NB4 (cell line): ENCODE measurements at regions not wholly inside any gene's neighbourhood (a gene's known extent, or its start where the extent isn't known, plus 50 kb on each side); places are given as distances from the start of the nearest gene placed in this dataset.

Experiments
- DNase-seq: peaks from one replicate; pipeline ENCODE4 v3.0.0; 2010; ENCODE audit warnings: low read depth
- H3K4me3 ChIP-seq: one replicate; pipeline ENCODE4 v1.5.1; 2011; ENCODE audit warnings: mild to moderate bottlenecking, low read depth, low read length, moderate library complexity
- MYC ChIP-seq: IDR thresholded peaks from 2 replicates; pipeline ENCODE4 v1.6.1; 2011; ENCODE audit warnings: low read depth, low read length
- POLR2A ChIP-seq: IDR thresholded peaks from 2 replicates; pipeline ENCODE4 v1.6.1; 2011; ENCODE audit warnings: mild to moderate bottlenecking; ENCODE audit not compliant: insufficient read length; ENCODE audit errors: extremely low read depth
- TF ChIP-seq, protein P1 (sequence below): IDR thresholded peaks from 2 replicates; pipeline ENCODE4 v1.6.1; 2011; ENCODE audit warnings: low read depth, low read length
- TF ChIP-seq, protein P2 (sequence below): IDR thresholded peaks from one replicate; pipeline ENCODE4 v1.5.1; 2012; ENCODE audit warnings: low read depth, low read length

DNA sequence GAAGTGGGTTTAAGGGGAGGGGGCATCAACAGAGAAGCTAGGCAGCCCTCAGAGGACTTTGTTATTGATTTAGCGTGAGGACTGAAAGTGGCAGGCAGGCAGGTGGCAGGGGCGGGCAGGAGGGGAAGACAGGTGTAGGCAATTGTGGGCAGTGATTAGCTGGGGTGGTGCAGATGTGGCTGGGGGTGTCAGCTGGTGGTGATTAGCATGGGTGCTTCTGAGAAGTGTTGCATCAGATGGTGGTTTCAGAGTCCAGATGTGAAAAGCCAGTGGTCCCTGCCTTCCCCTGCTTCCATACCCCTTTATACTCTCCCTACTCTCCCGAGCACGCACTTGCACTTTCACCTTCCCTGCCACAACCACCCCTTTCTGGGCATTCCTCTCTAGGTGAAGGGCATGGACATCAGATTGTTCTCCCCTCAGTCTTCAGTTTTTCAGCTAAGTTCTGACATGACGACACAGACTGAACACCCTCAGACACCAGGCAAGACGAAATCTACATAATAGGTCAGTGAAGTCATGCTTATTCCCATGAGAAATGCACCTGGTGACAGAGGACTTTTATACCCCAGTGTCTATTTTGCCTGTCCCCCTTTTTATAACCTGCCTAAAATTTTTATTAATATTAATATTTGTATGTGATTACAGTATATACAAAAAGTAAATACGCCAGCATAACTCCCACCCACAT is 435.7 kb upstream of the CADM1 start:
- H3K4me3 ChIP-seq = no peak overlapping the region
- TF ChIP-seq, protein P1, sequence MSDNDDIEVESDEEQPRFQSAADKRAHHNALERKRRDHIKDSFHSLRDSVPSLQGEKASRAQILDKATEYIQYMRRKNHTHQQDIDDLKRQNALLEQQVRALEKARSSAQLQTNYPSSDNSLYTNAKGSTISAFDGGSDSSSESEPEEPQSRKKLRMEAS = no peak
- no peak for TF ChIP-seq MYC
- TF ChIP-seq, protein P2, sequence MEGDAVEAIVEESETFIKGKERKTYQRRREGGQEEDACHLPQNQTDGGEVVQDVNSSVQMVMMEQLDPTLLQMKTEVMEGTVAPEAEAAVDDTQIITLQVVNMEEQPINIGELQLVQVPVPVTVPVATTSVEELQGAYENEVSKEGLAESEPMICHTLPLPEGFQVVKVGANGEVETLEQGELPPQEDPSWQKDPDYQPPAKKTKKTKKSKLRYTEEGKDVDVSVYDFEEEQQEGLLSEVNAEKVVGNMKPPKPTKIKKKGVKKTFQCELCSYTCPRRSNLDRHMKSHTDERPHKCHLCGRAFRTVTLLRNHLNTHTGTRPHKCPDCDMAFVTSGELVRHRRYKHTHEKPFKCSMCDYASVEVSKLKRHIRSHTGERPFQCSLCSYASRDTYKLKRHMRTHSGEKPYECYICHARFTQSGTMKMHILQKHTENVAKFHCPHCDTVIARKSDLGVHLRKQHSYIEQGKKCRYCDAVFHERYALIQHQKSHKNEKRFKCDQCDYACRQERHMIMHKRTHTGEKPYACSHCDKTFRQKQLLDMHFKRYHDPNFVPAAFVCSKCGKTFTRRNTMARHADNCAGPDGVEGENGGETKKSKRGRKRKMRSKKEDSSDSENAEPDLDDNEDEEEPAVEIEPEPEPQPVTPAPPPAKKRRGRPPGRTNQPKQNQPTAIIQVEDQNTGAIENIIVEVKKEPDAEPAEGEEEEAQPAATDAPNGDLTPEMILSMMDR = no peak
- TF ChIP-seq POLR2A = no peak
- DNase-seq = no peak

DNA sequence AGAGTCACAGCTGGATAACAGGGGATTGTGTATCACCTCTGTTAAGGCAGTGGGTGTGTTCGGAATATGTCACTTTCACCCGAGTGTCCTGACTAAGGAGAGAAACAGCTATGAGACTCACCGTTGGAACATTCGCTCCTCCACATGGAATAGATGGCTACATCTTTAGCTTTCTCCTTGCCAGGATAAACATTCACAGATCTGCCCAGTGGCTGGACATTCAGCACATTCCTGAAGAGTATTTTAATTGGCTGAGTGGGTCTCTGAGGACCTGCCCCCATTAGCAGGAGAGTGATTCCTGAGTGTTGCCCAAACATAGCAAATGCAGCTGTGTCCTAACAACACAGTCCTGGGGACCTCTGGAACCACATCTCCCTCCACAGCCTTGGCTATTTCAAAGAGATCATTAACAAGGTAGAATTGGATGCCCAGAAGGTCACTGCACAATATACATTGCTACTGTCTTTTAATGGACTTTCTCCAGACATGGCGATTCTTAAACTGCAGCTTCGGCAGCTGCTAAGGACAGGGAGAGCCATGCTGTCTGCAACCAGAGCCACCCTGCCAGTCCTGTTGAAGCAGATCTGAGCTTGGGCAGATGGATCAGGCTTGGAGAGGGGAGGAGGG is 435.0 kb upstream of the CADM1 start:
- TF ChIP-seq MYC (no peak), POLR2A (no peak)
- TF ChIP-seq, protein P2 = no peak
- TF ChIP-seq, protein P1 = no peak
- DNase-seq = no peak
- no peak overlapping the region for H3K4me3 ChIP-seq

DNA sequence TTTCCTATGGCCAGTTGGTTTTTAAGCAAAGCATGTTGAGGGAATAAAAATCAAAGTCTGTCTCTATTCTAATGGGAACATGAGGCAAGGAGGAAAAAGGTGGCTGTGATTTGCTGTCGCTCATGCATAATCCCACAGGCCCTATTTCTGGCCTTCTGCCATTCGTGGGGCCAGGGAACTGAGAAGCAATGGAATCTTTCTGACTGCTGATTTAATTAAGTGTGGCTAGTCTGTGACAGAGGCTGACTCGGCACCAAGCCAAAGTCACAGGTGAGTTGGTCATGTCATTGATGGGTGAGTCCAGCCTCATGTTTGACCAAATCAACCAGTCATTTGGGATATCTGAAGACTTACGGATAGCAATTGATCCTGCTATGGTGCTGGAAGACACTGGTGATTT is 429.3 kb upstream of the CADM1 start:
- TF ChIP-seq MYC (no peak), POLR2A (no peak)
- TF ChIP-seq, protein P2 = no peak
- TF ChIP-seq, protein P1 = no peak

DNA sequence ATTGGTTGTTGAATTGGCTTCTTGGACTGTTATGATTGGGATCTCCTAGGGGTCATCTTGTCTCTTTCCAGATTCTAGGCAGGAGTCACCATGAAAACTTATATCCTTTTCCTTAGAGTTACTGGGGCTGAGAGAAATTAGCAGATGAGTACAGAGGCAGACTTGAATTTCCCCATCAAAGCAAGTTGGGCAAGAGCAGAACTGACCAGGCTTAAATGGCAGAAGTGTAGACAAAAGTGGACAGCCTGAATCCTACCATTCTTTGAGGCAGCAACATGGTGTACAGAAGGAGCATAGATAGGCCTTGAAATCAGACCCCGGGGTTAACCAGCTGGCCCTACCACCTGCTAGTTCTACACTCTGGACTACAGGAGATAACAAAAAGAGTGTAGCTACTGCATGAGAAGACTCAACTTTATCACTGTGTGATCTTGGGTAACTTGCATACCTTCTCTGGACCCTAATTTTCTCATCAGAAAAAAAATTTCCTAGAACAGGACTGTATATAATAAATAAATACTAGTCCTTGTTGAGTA is 427.4 kb upstream of the CADM1 start:
- TF ChIP-seq MYC = no peak
- TF ChIP-seq, protein P1 = no peak
- H3K4me3 ChIP-seq = no peak overlapping the region
- no peak for DNase-seq

More for the DNA sequence above, 429.3 kb upstream of the CADM1 start:
- DNase-seq = no peak
- H3K4me3 ChIP-seq = no peak overlapping the region

DNA sequence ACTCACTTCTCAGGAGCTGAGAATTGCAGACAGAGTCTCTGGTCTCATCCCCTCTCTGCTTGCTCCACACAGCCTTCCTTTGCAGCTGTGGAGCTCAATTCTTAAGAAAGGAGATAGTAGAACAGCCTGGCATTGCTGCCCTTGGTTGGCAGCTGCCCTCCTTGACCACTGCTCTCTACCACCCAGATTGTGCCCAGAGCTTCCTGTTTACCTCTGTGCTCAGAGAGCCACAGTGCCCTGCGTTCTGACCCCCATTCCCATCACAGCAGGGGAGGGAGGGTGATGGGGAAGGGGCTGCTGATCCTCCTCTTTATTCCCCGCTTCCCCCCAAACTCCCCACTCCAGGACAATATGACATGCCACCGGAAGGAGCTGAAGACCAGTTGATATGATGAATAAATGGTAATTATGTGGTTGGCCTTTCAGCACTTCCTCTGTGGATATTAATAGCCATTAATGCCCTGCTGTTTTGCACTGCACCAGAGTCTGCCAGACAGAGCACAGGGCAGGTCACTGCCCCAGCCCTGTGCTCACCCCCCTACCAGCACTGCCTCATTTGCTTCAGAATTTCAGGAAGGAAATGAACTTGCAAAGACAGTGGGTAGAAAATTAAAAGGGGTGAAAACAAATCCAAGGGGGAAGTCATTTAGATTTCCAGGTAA is 426.8 kb upstream of the CADM1 start:
- H3K4me3 ChIP-seq = no peak overlapping the region
- DNase-seq = no peak
- TF ChIP-seq POLR2A (no peak), MYC (no peak)
- TF ChIP-seq, protein P2 = no peak
- TF ChIP-seq, protein P1 = no peak

DNA sequence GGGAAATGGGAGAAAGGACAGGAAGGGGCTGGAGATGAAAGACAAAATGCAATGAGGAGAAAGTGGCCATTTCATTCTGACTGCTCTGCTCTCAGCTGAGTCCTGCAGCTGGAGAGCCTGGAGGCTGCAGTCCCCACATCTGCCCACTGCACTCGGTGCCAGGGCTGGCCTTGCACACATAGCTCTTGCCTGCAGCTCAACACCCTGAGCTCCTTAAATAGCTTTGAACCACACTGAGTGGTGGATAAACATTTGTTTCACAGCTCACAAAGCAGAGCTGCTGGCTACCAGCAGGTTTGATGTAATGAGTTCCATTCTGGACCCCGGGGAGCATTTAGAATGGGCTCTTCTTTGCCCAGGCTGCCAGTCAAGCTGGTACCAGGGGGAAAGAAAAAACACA is 426.1 kb upstream of the CADM1 start:
- TF ChIP-seq MYC (no peak), POLR2A (no peak)
- TF ChIP-seq, protein P2 = no peak
- TF ChIP-seq, protein P1 = no peak
- no peak overlapping the region for H3K4me3 ChIP-seq
- DNase-seq = no peak
